ENCODE measurements at regions not wholly inside any gene's neighbourhood (a gene's known extent, or its start where the extent isn't known, plus 50 kb on each side); places are given as distances from the start of the nearest gene placed in this dataset.

DNA sequence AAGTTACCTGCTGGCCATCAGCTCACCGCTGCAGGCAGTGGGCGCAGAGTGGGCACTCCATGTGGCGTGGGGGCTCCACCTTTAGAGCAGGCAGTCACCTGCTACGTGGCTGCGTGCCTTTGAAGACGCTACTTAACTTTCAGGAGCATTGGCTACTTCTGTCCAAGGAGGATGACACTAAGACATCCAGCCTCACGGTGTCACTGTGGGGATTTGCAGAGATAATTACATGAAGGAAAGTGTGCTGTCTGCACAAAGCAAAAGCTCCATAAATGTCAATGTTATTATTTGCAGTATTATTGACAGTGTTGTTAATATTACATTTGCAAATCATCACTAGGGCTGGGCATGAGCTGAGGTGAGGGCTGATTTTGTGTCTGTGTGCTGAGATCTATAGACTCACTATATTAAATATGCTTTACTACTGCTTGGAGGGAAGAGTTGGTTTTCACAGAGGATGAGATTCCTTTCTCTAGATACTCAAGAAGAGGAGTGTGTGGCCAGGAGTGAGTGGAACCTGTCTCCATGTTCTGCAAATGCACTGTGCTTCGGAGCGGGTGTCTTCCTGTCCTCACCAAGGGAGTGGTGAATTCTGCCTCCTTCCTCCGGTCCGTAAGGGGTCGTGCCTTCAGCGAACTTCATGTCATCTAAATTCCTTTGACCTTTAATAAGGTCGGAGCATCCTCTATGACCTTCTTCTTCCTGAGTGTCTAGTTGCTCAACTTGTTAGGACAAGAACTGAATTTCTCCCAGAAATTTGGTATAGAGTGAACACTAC, 165.8 kb upstream of the SYNDIG1 start:
- no peak for DNase-seq
- in situ Hi-C loops (cut with HindIII; ENCODE audit: low pct_ligation_motif_present, low sequenced_read_pairs): no loop called here
- H3K27me3 ChIP-seq (replicated peaks): no peaks in the 10 kb centered on the region
- H3K27ac ChIP-seq: no peak overlapping the region
- no peak overlapping the region for H3K4me3 ChIP-seq (ENCODE audit: low read depth, low read length)
- TF ChIP-seq, protein P1, sequence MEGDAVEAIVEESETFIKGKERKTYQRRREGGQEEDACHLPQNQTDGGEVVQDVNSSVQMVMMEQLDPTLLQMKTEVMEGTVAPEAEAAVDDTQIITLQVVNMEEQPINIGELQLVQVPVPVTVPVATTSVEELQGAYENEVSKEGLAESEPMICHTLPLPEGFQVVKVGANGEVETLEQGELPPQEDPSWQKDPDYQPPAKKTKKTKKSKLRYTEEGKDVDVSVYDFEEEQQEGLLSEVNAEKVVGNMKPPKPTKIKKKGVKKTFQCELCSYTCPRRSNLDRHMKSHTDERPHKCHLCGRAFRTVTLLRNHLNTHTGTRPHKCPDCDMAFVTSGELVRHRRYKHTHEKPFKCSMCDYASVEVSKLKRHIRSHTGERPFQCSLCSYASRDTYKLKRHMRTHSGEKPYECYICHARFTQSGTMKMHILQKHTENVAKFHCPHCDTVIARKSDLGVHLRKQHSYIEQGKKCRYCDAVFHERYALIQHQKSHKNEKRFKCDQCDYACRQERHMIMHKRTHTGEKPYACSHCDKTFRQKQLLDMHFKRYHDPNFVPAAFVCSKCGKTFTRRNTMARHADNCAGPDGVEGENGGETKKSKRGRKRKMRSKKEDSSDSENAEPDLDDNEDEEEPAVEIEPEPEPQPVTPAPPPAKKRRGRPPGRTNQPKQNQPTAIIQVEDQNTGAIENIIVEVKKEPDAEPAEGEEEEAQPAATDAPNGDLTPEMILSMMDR (IDR thresholded peaks at IDR 0.05; ENCODE audit: low read depth, low read length, missing control alignments): peak; percentile 31
- H3K36me3 ChIP-seq (replicated peaks): no peaks in the 10 kb centered on the region

DNA sequence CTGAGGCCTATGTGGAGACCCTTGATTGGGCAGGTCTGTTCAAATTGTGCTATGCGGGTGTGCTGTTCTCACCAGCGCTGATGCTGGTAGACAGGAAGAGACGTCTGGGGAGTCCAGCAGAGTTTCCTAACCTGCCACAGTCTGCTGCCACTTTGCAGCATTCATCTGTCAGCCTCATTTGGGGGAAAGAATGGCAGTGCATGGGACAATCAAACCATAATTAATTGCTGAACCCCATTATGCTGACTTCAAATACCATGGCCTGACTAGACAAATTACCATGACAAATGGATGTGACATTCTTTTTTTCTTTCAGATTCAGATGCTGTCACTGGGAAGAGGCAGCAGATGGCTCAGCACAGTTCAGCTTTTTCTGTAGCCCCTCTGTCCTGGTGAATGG, 171.4 kb upstream of the SYNDIG1 start:
- in situ Hi-C loops (cut with HindIII; ENCODE audit: low pct_ligation_motif_present, low sequenced_read_pairs): no loop called here
- Histone ChIP-seq H3K27ac (no peak overlapping the region), H3K4me3 (ENCODE audit: low read depth, low read length) (no peak overlapping the region), H3K27me3 (replicated peaks) (no peaks in the 10 kb centered on the region), H3K36me3 (replicated peaks) (no peaks in the 10 kb centered on the region)
- TF ChIP-seq, protein P1 (IDR thresholded peaks at IDR 0.05; ENCODE audit: low read depth, low read length, missing control alignments): no peak
- DNase-seq: no peak

DNA sequence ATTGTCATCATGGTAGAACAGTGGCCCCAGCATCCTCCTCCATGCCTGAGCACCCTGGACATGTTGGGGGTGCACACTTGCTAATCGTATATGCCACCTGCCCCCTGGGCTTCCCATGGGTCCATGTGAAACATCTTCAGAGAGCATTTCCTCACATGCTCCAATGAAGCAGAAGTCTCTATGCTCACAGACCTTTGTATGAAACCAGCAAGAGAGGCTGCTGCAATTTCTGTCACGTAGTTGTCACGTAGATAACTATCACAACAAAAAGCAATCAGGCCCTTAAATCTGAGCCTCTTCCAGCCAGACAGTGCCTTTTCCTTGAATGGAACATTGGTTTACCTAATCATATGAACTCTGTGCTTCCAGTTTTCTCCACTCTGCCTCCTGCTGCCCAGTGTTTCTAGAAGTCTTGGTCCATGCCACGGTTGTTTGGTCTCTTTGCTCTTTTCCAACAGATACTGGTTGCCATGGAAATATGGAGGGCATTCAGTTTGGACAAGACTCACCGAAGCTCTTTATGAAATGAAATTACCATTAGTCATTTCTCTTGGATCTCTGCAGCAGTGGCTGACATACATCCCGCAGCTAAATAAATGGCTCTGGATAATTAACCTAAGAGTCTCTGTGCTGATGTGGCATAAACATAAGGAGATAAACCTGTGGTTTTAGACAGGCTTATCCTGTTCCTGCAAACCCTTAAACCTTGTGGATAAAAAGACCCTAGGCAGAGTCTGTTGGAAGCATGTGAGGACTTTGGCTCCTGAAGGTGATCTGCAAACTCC, 172.8 kb upstream of the SYNDIG1 start:
- Histone ChIP-seq H3K27me3 (replicated peaks) (no peaks in the 10 kb centered on the region), H3K36me3 (replicated peaks) (no peaks in the 10 kb centered on the region), H3K27ac (no peak overlapping the region), H3K4me3 (ENCODE audit: low read depth, low read length) (no peak overlapping the region)
- no peak for DNase-seq
- in situ Hi-C loops (cut with HindIII; ENCODE audit: low pct_ligation_motif_present, low sequenced_read_pairs): no loop called here
- TF ChIP-seq, protein P1 (IDR thresholded peaks at IDR 0.05; ENCODE audit: low read depth, low read length, missing control alignments): no peak

DNA sequence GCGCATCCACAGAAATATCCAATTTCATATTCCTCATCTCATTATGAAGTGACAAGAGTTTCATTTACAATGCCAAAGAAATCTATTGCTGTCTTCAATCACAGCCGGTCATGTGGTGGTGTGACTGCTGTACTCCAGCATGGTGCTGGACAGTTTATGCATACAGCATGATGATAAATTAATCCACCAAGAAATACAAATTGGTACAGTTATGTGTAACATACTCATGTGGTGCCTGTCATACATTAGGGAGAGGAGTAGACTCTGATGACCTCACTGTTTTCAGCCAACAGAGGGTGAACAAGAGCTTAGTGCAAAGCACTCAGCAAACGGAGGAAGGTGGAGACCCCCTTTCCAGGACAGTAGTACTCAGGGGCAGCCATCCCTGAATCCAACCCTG, 178.4 kb upstream of the SYNDIG1 start:
- DNase-seq: no peak
- TF ChIP-seq, protein P1 (IDR thresholded peaks at IDR 0.05; ENCODE audit: low read depth, low read length, missing control alignments): no peak
- no peaks in the 10 kb centered on the region for H3K36me3 ChIP-seq (replicated peaks)
- in situ Hi-C loops (cut with HindIII; ENCODE audit: low pct_ligation_motif_present, low sequenced_read_pairs): no loop called here
- H3K4me3 ChIP-seq (ENCODE audit: low read depth, low read length): no peak overlapping the region
- H3K27me3 ChIP-seq (replicated peaks): no peaks in the 10 kb centered on the region
- H3K27ac ChIP-seq: no peak overlapping the region

DNA sequence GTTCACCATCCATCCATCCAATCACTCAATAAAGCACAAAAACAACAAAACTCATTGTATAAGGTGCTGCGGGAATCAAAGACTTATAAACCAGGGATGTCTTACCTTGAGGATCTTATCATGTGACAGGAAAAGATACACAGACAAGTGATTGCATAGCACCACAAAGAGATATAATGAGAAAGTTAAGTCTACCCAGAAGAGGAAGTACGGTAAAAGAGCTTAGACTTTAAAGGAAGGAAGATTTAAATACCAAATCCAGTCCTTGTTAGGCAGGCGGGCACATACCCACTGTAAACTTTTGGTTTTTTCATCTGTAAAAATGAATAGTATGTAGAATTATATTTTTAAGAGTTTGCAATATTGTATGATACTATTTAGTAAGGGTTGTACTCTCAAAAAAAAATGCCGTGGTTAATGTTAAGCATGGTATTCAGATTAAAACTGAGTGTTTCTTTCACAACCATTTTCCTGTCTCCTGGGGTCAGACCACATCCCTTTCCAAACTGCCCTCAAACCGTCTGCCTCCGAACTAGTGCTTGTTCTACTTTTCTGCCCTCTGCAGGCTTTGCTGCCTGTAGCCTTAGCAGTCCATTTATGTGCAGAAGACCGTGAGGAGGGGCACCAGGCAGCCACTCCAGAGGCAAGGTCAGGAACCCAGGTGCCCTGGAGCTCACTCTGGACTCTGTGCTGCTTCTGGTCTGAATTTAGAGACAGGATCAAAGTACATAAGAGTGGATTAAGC, 179.5 kb upstream of the SYNDIG1 start:
- Histone ChIP-seq H3K36me3 (replicated peaks) (no peaks in the 10 kb centered on the region), H3K4me3 (ENCODE audit: low read depth, low read length) (no peak overlapping the region), H3K27ac (no peak overlapping the region), H3K27me3 (replicated peaks) (no peaks in the 10 kb centered on the region)
- in situ Hi-C loops (cut with HindIII; ENCODE audit: low pct_ligation_motif_present, low sequenced_read_pairs): no loop called here
- no peak for DNase-seq
- TF ChIP-seq, protein P1 (IDR thresholded peaks at IDR 0.05; ENCODE audit: low read depth, low read length, missing control alignments): peak; percentile 29

Measured in brain microvascular endothelial cell (primary cell).